ENCODE measurements at regions not wholly inside any gene's neighbourhood (a gene's known extent, or its start where the extent isn't known, plus 50 kb on each side); places are given as distances from the start of the nearest gene placed in this dataset.

- no peaks in the 10 kb centered on the region for H3K36me3 ChIP-seq (ENCODE audit: insufficient read depth, low read length)
- H3K4me3 ChIP-seq (ENCODE audit: low read depth in 1 of 2, low read length in 2 of 2) = no peak overlapping the region
- ATAC-seq (ENCODE audit: insufficient read depth, low read depth) = no peak
- no peak for TF ChIP-seq EZH2 (IDR thresholded peaks at IDR 0.05; ENCODE audit: borderline replicate concordance, low read depth, low read length, severe bottlenecking)
- TF ChIP-seq, protein P1, sequence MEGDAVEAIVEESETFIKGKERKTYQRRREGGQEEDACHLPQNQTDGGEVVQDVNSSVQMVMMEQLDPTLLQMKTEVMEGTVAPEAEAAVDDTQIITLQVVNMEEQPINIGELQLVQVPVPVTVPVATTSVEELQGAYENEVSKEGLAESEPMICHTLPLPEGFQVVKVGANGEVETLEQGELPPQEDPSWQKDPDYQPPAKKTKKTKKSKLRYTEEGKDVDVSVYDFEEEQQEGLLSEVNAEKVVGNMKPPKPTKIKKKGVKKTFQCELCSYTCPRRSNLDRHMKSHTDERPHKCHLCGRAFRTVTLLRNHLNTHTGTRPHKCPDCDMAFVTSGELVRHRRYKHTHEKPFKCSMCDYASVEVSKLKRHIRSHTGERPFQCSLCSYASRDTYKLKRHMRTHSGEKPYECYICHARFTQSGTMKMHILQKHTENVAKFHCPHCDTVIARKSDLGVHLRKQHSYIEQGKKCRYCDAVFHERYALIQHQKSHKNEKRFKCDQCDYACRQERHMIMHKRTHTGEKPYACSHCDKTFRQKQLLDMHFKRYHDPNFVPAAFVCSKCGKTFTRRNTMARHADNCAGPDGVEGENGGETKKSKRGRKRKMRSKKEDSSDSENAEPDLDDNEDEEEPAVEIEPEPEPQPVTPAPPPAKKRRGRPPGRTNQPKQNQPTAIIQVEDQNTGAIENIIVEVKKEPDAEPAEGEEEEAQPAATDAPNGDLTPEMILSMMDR (IDR thresholded peaks at IDR 0.05; ENCODE audit: borderline replicate concordance, extremely low read depth, low read length, poor library complexity, severe bottlenecking) = no peak
- no peak overlapping the region for H3K4me2 ChIP-seq (ENCODE audit: insufficient read depth, low read length)
- no peak overlapping the region for H2AFZ ChIP-seq (ENCODE audit: low read depth, low read length)
- H3K9ac ChIP-seq (ENCODE audit: low read depth, low read length) = no peak overlapping the region
- H4K20me1 ChIP-seq (ENCODE audit: insufficient read depth, low read length) = no peaks in the 10 kb centered on the region
- no peaks in the 10 kb centered on the region for H3K79me2 ChIP-seq (ENCODE audit: insufficient read depth, low read length)
- no peak for DNase-seq
- H3K27me3 ChIP-seq (ENCODE audit: insufficient read depth, low read length, poor library complexity) = no peaks in the 10 kb centered on the region
- H3K4me1 ChIP-seq (ENCODE audit: insufficient read depth, low read length) = no peaks in the 10 kb centered on the region
- H3K27ac ChIP-seq (ENCODE audit: low read length) = no peak overlapping the region
- H3K9me3 ChIP-seq (ENCODE audit: insufficient read depth, low read length, severe bottlenecking) = no peaks in the 10 kb centered on the region
Measured at GRCh38 chr4:11079171-11079570, 349.5 kb downstream of the HS3ST1 start.

- Histone ChIP-seq H3K79me2 (ENCODE audit: insufficient read depth, low read length) (no peaks in the 10 kb centered on the region), H3K4me2 (ENCODE audit: insufficient read depth, low read length) (no peak overlapping the region), H3K27me3 (ENCODE audit: insufficient read depth, low read length, poor library complexity) (no peaks in the 10 kb centered on the region), H3K4me3 (ENCODE audit: low read depth in 1 of 2, low read length in 2 of 2) (no peak overlapping the region), H4K20me1 (ENCODE audit: insufficient read depth, low read length) (no peaks in the 10 kb centered on the region), H3K36me3 (ENCODE audit: insufficient read depth, low read length) (no peaks in the 10 kb centered on the region), H2AFZ (ENCODE audit: low read depth, low read length) (no peak overlapping the region), H3K4me1 (ENCODE audit: insufficient read depth, low read length) (no peaks in the 10 kb centered on the region), H3K9ac (ENCODE audit: low read depth, low read length) (no peak overlapping the region), H3K27ac (ENCODE audit: low read length) (no peak overlapping the region), H3K9me3 (ENCODE audit: insufficient read depth, low read length, severe bottlenecking) (no peaks in the 10 kb centered on the region)
- no peak for ATAC-seq (ENCODE audit: insufficient read depth, low read depth)
- DNase-seq = no peak
- TF ChIP-seq EZH2 (IDR thresholded peaks at IDR 0.05; ENCODE audit: borderline replicate concordance, low read depth, low read length, severe bottlenecking) = no peak
- TF ChIP-seq, protein P1 (IDR thresholded peaks at IDR 0.05; ENCODE audit: borderline replicate concordance, extremely low read depth, low read length, poor library complexity, severe bottlenecking) = no peak
Measured at GRCh38 chr4:11074581-11075241, 354.0 kb downstream of the HS3ST1 start.

- DNase-seq = no peak
- H4K20me1 ChIP-seq (ENCODE audit: insufficient read depth, low read length) = no peaks in the 10 kb centered on the region
- H3K36me3 ChIP-seq (ENCODE audit: insufficient read depth, low read length) = no peaks in the 10 kb centered on the region
- ATAC-seq (ENCODE audit: insufficient read depth, low read depth) = no peak
- no peak overlapping the region for H3K27ac ChIP-seq (ENCODE audit: low read length)
- no peak overlapping the region for H3K9ac ChIP-seq (ENCODE audit: low read depth, low read length)
- no peaks in the 10 kb centered on the region for H3K4me1 ChIP-seq (ENCODE audit: insufficient read depth, low read length)
- H3K4me2 ChIP-seq (ENCODE audit: insufficient read depth, low read length) = no peak overlapping the region
- no peak overlapping the region for H2AFZ ChIP-seq (ENCODE audit: low read depth, low read length)
- no peak overlapping the region for H3K4me3 ChIP-seq (ENCODE audit: low read depth in 1 of 2, low read length in 2 of 2)
- H3K9me3 ChIP-seq (ENCODE audit: insufficient read depth, low read length, severe bottlenecking) = no peaks in the 10 kb centered on the region
- no peaks in the 10 kb centered on the region for H3K79me2 ChIP-seq (ENCODE audit: insufficient read depth, low read length)
- no peaks in the 10 kb centered on the region for H3K27me3 ChIP-seq (ENCODE audit: insufficient read depth, low read length, poor library complexity)
- TF ChIP-seq, protein P1 (IDR thresholded peaks at IDR 0.05; ENCODE audit: borderline replicate concordance, extremely low read depth, low read length, poor library complexity, severe bottlenecking) = no peak
- no peak for TF ChIP-seq EZH2 (IDR thresholded peaks at IDR 0.05; ENCODE audit: borderline replicate concordance, low read depth, low read length, severe bottlenecking)
Measured at GRCh38 chr4:11073621-11074051, 355.1 kb downstream of the HS3ST1 start.

Measured in DND-41 (cell line).